Adrenal gland (tissue), 5 donors: ENCODE measurements at regions not wholly inside any gene's neighbourhood (a gene's known extent, or its start where the extent isn't known, plus 50 kb on each side); places are given as distances from the start of the nearest gene placed in this dataset.

Source experiments
- POLR2A ChIP-seq, 2 donors: fragments of 450-650 bp; IDR thresholded peaks; one replicate each; pipeline ENCODE4 v1.6.1; 2017; ENCODE audit warnings: antibody characterized with exemption in 2 of 2, mild to moderate bottlenecking in 2 of 2, moderate library complexity in 1 of 2
- TF ChIP-seq, protein P1 (sequence below), 6 experiments: fragments of 450-650 bp in 4 of 6; fragments of 200-600 bp in 2 of 6; sonication (generic) in 1 of 6; IDR thresholded peaks; 1 replicate in 5 of 6; 2 replicates in 1 of 6; pipeline versions ENCODE4 v1.5.1 to v1.8.0; 2016 to 2021; ENCODE audit warnings: antibody characterized with exemption in 6 of 6, mild to moderate bottlenecking in 2 of 6, moderate library complexity in 1 of 6
- donor health status: DM: no; HTN: no; CAD: no.

DNA sequence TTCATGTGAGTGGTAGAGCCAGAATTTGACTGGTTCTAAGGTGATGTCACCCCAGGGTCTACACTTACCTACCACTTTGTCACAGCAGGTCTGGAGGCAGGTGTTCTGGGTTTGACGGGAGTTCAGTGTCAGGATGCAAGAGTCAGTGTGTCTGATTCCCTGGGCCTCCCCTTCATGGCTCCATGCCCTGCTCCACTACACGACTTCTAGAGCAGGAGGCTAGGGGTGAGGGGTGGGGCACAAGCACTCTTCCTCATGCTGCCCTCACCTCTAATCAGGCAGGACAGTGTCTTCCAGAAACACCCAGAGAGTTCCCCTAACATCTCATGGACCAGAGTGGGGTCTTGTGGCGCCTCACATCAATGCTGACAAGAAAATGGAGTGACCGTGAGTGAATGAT is 118.2 kb downstream of the CDC5L start:
- TF ChIP-seq, protein P1, sequence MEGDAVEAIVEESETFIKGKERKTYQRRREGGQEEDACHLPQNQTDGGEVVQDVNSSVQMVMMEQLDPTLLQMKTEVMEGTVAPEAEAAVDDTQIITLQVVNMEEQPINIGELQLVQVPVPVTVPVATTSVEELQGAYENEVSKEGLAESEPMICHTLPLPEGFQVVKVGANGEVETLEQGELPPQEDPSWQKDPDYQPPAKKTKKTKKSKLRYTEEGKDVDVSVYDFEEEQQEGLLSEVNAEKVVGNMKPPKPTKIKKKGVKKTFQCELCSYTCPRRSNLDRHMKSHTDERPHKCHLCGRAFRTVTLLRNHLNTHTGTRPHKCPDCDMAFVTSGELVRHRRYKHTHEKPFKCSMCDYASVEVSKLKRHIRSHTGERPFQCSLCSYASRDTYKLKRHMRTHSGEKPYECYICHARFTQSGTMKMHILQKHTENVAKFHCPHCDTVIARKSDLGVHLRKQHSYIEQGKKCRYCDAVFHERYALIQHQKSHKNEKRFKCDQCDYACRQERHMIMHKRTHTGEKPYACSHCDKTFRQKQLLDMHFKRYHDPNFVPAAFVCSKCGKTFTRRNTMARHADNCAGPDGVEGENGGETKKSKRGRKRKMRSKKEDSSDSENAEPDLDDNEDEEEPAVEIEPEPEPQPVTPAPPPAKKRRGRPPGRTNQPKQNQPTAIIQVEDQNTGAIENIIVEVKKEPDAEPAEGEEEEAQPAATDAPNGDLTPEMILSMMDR (IDR thresholded peaks at IDR 0.05): no peak
- no peak for TF ChIP-seq POLR2A (IDR thresholded peaks at IDR 0.05)
